Right ventricle myocardium superior (tissue), 1 donor: ENCODE measurements at regions not wholly inside any gene's neighbourhood (a gene's known extent, or its start where the extent isn't known, plus 50 kb on each side); places are given as distances from the start of the nearest gene placed in this dataset.
"Not testable (repeated sequence)": the region's sequence is repeated elsewhere in the genome, so short reads cannot be mapped to it uniquely, and the experiment has no call there.

Source experiments
- ATAC-seq: fragments of 200-7000 bp; cut with Tn5 transposase; one replicate; pipeline ENCODE4 v1.9.1; 2020; ENCODE audit warnings: mild to moderate bottlenecking; ENCODE audit not compliant: poor library complexity
- DNase-seq: peaks from one replicate; pipeline ENCODE4 v3.0.0-alpha.2; 2020
- intact Hi-C: fragments of 100-400 bp; cut with DNase I; formaldehyde crosslinking; loops from one replicate; pipeline ENCODE4 v1.11.2; 2022
- donor health status: DM: no; HTN: yes; CAD: no; lungs with severe emphysema.

DNA sequence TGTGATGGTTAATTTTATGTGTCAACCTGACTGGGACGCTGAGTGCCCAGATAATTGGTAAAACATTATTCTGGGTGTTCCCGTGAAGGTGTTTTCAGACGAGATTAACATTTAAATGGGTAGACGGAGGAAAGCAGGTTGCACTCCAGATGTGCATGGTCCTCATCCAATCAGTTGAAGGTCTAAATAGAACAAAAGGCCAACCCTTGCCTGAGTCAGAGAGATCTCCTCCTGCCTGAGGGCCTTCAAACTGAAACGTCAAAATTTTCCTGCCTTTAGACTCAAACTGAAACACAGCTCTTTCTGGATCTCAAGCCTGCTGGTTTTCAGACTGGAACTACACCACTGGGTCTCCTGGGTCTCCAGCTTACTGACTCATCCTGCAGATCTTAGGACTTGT is 73.5 kb downstream of the NPIPA8 start:
- intact Hi-C loops, DNase-seq, ATAC-seq: not testable (repeated sequence)

DNA sequence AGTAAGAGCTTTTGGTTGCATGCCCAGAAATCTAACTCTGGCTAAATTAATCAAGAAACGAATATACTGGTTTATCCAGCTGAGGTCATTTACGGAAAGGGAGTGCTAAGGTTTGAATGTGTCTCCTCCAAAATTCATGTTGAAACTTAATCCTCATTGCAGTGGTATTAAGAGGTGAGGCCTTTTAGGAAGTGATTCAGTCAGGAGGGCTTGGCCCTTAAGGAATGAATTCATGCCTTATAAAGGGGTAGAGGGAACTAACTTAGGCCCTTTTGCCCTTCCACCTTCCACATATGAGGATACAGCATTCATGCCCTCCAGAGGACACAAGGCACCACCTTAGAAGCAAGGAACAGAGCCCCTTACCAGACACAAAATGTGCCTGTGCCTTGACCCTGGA is 74.7 kb downstream of the NPIPA8 start:
- DNase-seq, ATAC-seq, intact Hi-C loops: not testable (repeated sequence)

DNA sequence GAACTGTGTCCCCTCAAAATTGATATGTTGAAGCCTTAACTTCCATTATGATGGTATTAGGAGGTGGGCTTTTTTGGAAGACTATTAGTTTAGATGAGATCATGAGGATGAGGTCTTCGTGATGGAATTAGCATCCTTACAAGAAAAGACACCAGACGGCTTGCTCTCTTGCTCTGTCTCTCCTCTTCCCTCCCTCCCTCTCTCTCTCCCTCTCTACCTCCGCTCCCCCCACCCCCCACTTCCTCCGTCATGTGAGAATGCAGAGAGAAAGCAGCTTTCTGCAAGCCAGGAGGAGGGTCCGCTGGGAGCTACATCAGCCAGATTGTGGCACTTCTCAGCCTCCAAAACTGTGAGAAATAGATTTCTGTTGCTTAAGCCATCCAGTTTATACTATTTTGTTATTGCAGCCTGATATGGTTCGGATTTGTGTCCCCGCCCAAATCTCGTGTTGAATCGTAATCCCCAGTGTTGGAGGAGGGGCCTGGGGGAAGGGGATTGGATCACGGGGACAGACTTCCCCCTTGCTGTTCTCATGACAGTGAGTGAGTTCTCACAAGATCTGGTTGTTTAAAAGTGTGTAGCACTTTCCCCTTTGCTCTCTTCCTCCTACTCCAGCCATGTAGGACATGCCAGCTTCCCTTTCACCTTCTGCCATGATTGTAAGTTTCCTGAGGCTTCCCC is 76.9 kb downstream of the NPIPA8 start:
- intact Hi-C loops, ATAC-seq, DNase-seq: not testable (repeated sequence)

DNA sequence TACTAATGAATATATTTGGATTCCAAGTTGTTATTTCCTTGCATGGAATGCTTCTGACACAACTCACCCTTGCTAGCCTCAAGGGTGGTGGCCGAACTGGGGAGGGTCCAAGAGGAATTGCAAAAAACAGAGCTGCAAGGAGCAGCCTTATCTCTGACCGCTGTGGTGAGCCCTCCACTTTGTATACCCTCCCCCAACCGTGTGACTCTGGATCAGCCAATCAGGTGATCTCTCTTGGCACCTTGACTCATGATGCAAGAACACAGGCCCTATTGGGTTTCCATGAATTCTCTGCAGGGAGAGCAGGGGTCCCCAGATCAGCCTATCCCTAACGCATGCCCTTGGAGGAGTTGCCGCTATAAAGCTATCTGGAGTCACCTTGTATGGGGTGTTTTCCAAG is 83.6 kb downstream of the NPIPA8 start:
- not testable (repeated sequence) for ATAC-seq

DNA sequence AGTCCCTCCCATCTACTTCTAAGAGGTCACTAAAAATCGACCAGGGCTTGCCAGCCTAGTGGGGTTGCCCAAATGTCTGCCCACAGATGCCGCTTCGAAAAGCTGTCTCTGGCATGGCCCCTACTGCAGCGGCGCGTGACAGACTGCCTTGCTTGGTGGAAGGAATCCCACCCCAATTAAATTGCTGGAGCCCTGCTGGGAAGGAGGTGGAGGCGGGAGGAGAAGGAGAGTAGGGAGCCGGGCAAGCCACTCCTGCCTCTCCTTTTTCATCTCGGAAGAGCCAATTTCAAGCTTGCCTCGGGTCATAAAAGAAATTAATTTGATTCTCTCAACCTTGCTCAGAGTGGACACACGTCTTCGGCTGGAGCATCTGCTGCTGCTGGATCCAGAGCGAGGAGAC is 106.0 kb downstream of the NPIPA8 start:
- ATAC-seq, intact Hi-C loops, DNase-seq: not testable (repeated sequence)

More for the DNA sequence above, 83.6 kb downstream of the NPIPA8 start:
- DNase-seq, intact Hi-C loops: not testable (repeated sequence)

DNA sequence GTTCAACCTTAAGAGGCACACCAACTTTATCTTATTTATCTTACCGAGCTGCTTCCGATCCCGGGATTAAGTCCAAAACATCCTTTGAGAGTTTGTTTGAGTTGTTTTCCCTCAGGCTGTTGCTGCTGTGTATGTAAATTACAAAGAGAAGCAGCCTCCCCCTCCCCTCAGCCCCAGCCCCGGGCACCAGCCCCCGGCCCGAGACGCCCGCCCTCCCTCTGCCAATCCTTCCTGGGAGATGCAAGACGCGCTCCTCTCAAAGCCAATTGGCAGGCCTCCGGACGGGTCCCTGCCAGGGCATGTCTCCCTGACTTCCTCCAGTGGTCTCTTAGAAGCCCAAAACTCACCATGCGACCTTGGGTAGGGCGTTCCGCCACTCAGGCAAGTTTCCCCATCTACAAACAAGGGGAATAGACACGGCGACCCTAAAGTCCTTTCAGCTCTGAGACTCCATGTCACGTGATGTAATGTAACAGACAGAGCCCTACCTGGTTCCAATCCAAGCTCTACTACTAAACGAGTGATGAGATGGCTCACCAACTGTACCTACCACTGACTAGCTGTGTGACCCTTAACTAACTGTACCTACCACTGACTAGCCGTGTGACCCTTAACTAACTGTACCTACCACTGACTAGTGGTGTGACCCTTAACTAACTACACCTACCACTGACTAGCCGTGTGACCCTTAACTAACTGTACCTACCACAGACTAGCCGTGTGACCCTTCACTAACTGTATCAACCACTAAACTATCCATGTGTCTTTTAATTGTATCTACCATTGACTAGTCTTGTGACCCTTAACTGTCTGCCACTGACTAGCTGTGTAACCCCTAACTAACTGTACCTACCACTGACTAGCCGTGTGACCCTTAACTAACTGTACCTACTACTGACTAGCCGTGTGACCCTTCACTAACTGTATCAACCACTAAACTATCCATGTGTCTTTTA is 114.2 kb downstream of the NPIPA8 start:
- ATAC-seq, intact Hi-C loops: not testable (repeated sequence)

DNA sequence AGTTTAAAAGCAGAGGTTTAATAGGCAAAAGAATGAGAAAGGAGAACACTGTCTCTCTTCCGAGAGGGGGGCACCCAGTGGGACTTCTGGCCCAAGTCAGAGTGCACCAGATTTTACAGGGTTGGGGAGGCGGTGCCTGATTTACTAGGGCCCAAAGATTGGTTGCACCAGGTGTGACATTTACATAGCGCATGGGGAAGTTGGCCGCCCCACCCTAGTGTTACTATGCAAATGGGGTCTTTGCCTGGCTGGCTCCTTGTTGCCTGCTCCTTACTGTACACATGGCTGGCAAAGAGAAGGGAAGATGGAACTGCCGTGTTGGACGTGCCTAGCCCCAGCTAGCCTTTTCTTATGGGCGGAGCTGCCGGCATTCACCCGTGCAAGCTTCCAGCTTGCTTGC is 118.8 kb downstream of the NPIPA8 start:
- intact Hi-C loops: not testable (repeated sequence)

More for the DNA sequence above, 114.2 kb downstream of the NPIPA8 start:
- not testable (repeated sequence) for DNase-seq

DNA sequence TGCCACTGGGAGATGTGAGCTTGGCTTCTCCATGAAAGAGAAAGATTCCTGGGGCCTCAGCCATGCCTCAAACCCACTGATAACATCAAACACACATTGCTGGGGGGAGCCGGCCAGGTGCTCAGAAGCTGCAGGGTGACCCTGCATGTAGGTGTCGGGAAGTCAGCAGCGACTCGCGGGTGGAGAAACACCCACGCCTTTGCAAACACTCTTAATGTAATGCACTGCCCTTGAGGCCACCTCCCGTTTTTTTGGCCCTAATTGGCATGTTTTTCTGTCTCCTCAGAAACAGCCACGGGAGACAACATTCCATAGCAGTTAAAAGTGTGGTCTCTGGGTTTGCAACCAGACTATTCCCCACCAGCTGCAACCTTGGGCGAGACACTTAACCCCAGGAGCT is 119.7 kb downstream of the NPIPA8 start:
- DNase-seq, ATAC-seq, intact Hi-C loops: not testable (repeated sequence)

More for the DNA sequence above, 118.8 kb downstream of the NPIPA8 start:
- not testable (repeated sequence) for ATAC-seq, DNase-seq

DNA sequence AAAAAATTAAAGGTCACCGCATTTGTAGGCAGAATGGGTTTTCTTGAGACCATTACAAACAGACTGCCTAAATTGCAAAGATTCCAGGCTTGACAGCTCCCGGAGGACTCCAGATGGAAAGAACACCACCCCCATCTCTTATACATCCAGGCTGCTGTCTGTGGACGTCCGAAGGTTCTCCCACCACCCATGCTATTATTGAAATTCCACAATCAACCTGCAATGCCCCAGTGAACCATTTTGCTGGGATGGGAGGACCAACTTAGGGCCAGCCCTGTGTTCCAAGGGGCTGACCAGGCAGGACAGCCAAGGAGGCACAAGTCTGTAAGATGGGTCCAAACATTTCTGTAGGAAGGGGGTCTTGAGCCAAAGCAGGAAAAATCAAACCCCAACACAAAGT is 122.7 kb downstream of the NPIPA8 start:
- DNase-seq, intact Hi-C loops, ATAC-seq: not testable (repeated sequence)

DNA sequence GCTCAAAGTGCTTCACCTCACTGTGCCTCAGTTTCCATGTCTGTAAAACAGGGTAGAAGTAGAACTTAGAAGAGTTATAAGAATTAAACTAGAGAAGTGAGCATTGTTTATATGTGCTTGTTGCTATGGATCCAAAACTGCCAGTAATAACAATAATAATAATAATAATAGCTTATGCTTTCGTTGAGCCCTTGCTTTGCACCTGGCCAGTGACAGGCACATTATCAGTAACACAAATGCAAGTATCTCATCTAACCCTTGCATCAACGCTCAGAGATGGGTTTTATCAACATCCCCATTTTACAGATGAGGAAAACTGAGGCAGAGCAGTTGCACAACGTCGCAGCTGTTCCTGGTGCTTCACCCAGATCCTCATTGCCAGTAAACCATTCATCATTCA is 125.0 kb downstream of the NPIPA8 start:
- DNase-seq, ATAC-seq, intact Hi-C loops: not testable (repeated sequence)

DNA sequence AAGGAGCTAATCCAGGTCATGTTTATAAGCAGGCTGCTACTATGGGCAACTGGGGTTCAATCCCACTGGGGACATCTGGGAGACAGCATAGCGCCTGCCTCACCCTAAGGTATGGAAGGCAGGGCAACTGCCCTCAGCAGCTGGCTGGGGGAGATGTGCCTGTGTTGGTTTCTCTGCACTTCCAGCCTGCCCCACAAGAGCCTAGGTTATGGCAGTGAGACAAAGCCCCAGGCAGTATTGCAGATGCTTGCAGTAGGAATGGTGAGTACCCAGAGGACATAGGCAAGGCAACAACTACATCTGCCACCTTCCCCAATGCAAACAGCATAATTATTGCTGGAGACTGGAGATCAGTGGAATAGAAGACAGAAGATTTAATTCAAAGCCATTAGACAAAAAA is 131.8 kb downstream of the NPIPA8 start:
- DNase-seq, ATAC-seq, intact Hi-C loops: not testable (repeated sequence)

DNA sequence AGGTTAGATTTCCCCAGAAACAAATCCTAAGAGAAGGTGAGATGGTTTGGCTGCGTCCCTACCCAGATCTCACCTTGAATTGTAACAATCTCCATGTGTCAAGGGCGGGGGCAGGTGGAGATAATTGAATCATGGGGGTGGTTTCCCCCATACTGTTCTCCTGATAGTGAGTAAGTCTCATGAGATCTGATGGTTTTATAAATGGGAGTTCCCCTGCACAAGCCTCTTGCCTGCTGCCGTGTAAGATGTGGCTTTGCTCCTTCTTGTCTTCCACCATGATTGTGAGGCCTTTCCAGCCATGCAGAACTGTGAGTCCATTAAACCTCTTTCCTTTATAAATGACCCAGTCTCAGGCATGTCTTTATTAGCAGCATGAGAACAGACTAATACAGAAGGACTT is 132.2 kb downstream of the NPIPA8 start:
- DNase-seq, ATAC-seq, intact Hi-C loops: not testable (repeated sequence)

DNA sequence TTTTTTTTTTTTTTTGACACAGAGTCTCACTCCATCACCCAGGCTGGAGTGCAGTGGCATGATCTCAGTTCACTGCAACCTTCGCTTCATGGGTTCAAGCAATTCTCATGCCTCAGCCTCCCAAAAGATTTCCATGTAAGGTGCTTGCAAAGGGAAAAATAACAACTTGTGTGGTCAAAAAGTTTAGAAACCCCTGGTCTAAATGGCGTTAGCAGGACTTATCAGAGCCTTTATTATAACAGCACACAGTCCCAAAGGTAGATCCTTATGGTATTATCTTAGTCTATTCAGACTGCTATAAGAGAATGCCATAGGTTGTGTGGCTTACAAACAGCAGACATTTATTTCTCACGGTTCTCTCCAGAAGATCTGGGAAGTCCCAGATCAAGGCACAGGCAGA is 135.0 kb downstream of the NPIPA8 start:
- ATAC-seq, DNase-seq, intact Hi-C loops: not testable (repeated sequence)

DNA sequence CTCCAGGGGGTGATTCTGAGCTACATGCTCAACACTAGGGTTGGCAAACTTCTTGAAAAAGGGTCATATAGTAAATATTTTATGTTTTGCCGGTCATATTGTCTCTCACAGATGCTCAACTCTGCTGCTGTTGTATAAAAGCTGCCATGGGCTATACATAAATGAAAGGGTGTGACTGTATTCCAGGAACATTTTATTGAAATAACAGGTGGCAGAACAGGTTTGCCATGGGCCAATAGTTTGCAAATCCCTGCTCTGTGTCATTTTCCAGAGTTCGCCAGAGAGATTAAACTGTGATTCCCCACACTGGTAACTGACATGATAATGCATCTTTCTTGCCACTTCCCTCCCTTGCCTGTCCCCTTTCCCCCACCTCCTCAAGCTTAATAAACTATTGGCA is 144.1 kb downstream of the NPIPA8 start:
- DNase-seq, intact Hi-C loops, ATAC-seq: not testable (repeated sequence)

DNA sequence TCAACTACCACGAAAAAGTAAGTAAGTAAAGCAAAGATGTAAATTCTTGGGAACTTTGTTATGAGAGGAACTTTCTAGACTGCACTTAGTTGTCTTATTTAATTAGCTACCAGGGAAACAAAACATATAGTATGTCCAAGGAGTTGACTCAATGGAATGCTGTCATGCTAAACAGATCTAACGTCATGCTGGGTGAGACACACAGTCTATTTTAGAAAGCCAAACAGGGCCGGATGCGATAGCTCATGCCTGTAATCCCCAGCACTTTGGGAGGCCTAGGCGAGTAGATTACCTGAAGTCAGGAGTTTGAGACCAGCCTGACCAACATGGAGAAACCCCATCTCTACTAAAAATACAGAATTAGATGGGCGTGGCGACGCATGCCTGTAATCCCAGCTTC is 146.4 kb downstream of the NPIPA8 start:
- ATAC-seq: peak; percentile 49
- DNase-seq, intact Hi-C loops: not testable (repeated sequence)

DNA sequence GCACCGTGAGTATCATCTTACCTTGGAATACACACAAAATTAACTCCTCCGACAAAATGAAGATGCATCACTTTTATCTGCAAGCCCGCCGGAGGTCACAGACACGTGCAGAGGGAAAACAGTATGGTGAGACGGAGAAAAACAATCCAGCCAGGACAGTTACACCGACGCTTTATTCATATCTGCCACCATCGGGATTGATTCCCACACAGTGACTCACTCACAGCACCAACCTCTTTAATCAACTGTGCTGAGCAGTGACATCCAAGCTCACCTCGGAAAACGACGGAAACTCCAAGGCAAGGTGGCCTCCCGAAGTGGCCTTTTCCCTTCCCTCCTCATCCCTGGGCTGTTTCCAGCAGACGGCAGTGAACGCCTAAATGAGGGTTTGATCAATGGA is 151.8 kb downstream of the NPIPA8 start:
- intact Hi-C loops, ATAC-seq, DNase-seq: not testable (repeated sequence)

DNA sequence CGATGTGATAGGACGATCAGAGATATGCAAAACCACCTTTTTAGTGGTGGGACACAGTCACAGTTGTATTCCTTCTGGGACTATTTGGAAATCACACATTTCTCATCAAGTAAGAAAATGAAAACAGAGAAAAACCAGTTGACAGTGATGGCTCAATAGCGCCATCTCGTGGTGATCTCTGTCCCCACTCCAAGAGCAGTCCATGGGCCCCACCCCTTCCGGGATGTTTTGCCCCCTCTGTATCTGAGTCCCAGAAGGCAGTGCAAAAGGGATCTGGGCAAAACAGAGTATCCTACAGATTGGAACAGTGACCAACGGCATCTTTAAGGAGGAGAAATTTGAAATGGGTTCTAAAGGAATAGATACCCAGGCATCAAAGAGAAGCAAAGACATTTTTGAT is 155.5 kb downstream of the NPIPA8 start:
- ATAC-seq, intact Hi-C loops: not testable (repeated sequence)

DNA sequence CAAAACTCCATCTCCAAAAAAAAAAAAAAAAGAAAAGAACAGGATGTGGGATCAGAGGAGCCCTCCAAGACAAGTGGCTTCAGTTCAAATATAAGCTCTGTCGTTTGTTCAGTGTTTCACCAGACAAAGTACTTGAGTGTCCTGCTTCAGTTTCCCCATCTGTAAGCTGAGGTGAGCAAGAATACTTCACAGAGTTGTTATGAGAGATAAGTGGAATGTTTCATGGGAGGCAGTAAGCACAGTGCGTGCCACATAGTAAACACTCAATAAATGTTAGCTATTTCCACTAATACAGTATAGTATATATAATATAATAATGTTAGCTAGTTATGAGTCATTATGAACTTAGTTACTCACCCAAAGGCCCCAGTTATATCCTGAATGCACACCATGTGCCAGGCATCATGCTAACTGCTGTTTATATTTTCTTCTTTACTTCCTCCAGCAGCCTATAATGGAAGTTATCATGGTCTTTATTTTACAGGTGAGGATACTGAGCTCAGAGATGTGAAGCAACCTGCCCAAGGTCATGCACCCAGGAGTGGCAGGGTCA is 162.5 kb downstream of the NPIPA8 start:
- intact Hi-C loops, DNase-seq, ATAC-seq: not testable (repeated sequence)

More for the DNA sequence above, 155.5 kb downstream of the NPIPA8 start:
- not testable (repeated sequence) for DNase-seq

DNA sequence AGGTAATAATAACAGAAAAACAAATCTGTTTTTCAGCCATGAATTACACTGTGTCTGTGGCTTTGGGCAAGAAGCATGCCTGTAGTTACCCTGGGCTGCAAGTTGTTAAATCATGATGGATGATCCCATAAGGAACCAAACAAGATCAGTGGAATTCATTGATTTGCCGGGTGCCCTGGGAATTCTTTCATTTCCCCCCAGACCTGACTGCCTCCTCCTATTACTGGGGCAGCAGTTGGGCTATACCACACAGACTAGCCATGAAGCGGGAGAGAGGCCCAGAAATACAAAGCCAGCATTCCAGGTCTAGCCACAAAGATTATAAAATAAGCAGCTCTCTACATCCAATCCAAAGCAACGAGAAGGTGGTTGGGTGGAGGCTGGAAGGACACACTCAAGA is 174.2 kb downstream of the NPIPA8 start:
- DNase-seq, ATAC-seq, intact Hi-C loops: not testable (repeated sequence)
